GM06990 (cell line): ENCODE measurements at regions not wholly inside any gene's neighbourhood (a gene's known extent, or its start where the extent isn't known, plus 50 kb on each side); places are given as distances from the start of the nearest gene placed in this dataset.

Experiments used
- DNase-seq: peaks from one replicate; pipeline ENCODE4 v3.0.0-alpha.2; 2011; ENCODE audit not compliant: insufficient read length; ENCODE audit errors: extremely low read depth
- H3K27me3 ChIP-seq: replicated peaks from 2 replicates; pipeline ENCODE4 v1.6.0; 2011; ENCODE audit warnings: low read length; ENCODE audit not compliant: control insufficient read depth, insufficient read depth
- H3K36me3 ChIP-seq: 2 replicates; pipeline ENCODE4 v1.5.1; 2011; ENCODE audit warnings: low read length; ENCODE audit not compliant: control insufficient read depth, insufficient read depth
- H3K4me3 ChIP-seq: replicated peaks from 2 replicates; pipeline ENCODE4 v1.5.1; 2011; ENCODE audit warnings: low read depth, mild to moderate bottlenecking, control low read depth, low read length
- TF ChIP-seq, protein P1 (sequence below): IDR thresholded peaks from 2 replicates; pipeline ENCODE4 v1.5.1; 2011; ENCODE audit warnings: low read length, control low read depth, mild to moderate bottlenecking, inconsistent platforms; ENCODE audit not compliant: insufficient read depth, poor library complexity, severe bottlenecking

DNA sequence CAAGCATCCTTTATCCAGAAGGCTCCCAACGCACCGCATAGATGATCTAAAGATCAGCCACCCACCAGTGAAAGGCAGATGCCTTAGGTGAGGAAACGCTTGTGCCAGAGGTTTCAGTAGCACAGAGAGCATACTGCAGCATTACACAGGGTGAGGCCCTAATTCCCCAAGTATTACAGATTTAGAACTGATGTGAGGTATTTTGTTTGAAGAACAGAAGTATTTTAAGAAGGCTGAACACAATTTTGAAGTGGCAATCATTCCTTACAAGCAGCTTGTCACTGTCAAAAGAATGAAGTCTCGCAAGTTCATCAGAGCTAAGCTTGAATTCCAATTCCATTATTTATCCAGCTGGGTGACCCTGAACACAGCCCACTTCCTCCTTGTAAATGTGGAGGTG, 70.0 kb upstream of the FAT3 start:
- Histone ChIP-seq H3K4me3 (no peak overlapping the region), H3K27me3 (no peaks in the 10 kb centered on the region), H3K36me3 (no peaks in the 10 kb centered on the region)
- TF ChIP-seq, protein P1, sequence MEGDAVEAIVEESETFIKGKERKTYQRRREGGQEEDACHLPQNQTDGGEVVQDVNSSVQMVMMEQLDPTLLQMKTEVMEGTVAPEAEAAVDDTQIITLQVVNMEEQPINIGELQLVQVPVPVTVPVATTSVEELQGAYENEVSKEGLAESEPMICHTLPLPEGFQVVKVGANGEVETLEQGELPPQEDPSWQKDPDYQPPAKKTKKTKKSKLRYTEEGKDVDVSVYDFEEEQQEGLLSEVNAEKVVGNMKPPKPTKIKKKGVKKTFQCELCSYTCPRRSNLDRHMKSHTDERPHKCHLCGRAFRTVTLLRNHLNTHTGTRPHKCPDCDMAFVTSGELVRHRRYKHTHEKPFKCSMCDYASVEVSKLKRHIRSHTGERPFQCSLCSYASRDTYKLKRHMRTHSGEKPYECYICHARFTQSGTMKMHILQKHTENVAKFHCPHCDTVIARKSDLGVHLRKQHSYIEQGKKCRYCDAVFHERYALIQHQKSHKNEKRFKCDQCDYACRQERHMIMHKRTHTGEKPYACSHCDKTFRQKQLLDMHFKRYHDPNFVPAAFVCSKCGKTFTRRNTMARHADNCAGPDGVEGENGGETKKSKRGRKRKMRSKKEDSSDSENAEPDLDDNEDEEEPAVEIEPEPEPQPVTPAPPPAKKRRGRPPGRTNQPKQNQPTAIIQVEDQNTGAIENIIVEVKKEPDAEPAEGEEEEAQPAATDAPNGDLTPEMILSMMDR: no peak
- no peak for DNase-seq

DNA sequence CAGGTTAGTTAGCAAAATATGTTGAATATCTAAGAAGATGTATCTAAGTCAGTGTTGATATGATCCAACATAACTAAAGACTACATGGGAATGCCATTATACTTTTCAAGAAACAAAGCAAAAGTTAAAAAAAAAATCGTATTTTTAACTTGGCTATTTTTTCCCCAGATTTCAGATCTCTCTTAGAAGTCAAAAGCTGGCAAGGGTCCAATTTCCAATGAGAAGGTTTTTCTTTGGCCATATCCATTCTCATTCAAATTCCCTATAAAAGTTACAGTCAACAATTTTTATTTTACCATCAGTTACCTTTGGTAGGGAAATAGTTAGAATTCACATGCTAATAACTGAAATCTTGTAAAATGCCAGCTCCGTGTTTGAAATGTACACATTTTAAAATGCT, 70.5 kb upstream of the FAT3 start:
- Histone ChIP-seq H3K4me3 (no peak overlapping the region), H3K27me3 (no peaks in the 10 kb centered on the region), H3K36me3 (no peaks in the 10 kb centered on the region)
- TF ChIP-seq, protein P1: no peak
- DNase-seq: no peak

DNA sequence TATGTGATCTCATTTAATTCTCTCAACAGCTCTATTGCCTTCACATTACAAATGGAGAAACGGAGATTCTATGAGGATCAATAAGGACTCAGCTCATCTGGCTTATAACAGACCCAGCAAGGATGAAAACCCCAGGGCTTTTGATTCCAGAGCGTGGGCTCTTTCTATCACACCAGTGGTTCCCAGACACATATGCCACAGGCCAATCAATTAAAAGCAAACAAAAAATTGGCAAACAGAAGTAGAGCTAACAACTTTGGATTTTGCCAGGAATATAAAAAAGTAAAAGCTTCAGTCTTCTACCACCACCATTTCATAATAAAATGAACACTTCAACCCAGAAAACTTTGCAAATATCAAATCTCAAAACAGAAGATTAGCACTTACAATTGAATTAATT, 71.1 kb upstream of the FAT3 start:
- Histone ChIP-seq H3K4me3 (no peak overlapping the region), H3K36me3 (no peaks in the 10 kb centered on the region), H3K27me3 (no peaks in the 10 kb centered on the region)
- no peak for DNase-seq
- TF ChIP-seq, protein P1: no peak

DNA sequence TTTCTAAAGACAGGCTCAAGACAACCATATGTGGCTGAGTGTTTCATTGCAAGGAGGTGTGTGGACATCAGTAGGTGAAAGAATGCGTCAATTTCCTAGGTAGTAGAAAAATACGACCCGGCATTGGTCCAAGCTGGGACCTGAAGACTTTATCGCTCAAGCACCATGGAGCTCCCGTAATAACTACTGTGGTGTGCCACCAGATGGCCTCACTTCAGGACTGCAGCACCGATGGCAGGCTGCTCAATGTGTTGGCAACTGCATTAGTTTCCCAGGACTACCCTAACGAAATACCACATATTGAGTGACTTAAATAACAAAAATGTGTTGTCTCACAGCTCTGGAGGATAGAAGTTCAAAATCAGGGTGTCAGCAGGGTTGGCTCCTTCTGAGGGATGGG, 72.4 kb upstream of the FAT3 start:
- H3K27me3 ChIP-seq: no peaks in the 10 kb centered on the region
- H3K36me3 ChIP-seq: no peaks in the 10 kb centered on the region
- H3K4me3 ChIP-seq: no peak overlapping the region
- TF ChIP-seq, protein P1: no peak
- DNase-seq: no peak

DNA sequence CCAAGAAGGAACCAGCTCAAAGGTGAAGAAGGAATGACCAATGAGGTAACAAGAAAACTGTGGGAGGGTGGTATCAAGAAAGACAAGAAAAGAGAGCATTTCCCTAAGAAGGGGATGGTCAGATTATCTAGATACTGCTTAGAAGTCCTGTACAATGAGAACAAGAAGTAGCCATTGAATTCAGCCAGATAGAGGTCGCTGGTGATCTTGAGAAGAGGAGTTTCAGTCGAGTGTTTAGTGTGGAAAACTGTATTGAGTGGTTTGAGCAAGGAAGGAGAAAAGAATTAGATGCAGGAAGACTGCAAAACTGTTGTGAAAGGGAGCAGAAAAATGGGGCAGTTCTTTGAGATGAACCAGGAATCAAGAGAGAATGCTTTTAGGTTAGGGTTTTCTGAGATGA, 74.6 kb upstream of the FAT3 start:
- TF ChIP-seq, protein P1: no peak
- Histone ChIP-seq H3K27me3 (no peaks in the 10 kb centered on the region), H3K36me3 (no peaks in the 10 kb centered on the region), H3K4me3 (no peak overlapping the region)
- no peak for DNase-seq

DNA sequence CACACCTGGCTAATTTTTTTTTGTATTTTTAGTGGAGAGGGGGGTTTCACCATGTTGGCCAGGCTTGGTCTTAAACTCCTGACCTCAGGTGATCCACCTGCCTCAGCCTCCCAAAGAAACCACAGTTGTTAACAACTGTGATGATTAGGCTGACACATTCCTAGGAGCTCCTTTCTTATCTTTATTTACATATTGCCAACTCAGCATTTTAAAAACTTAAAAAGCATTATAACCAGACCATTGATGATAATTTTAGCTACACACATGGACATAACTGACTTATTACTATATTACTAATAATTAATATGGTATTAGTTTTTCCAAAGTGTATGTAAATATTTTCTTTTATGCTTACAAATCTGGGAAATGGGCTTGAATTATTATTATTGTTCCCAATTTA, 82.9 kb upstream of the FAT3 start:
- TF ChIP-seq, protein P1: no peak
- no peak overlapping the region for H3K4me3 ChIP-seq
- no peak for DNase-seq
- H3K36me3 ChIP-seq: no peaks in the 10 kb centered on the region
- H3K27me3 ChIP-seq: no peaks in the 10 kb centered on the region
